Esophagus squamous epithelium (tissue), 4 donors: ENCODE measurements at regions not wholly inside any gene's neighbourhood (a gene's known extent, or its start where the extent isn't known, plus 50 kb on each side); places are given as distances from the start of the nearest gene placed in this dataset.

Experiments
- CTCF ChIP-seq, 6 experiments: fragments of 450-650 bp in 4 of 6; fragments of 200-600 bp in 2 of 6; sonication (generic) in 2 of 6; IDR thresholded peaks; one replicate each; pipeline ENCODE4 v1.5.1; 2016 to 2019; ENCODE audit warnings: antibody characterized with exemption in 6 of 6, mild to moderate bottlenecking in 4 of 6, moderate library complexity in 4 of 6
- POLR2A ChIP-seq, 4 donors: fragments of 450-650 bp; IDR thresholded peaks; one replicate each; pipeline ENCODE4 v1.6.1; 2017; ENCODE audit warnings: antibody characterized with exemption in 4 of 4, mild to moderate bottlenecking in 4 of 4, moderate library complexity in 3 of 4

- TF ChIP-seq CTCF (IDR thresholded peaks at IDR 0.05) (no peak), POLR2A (IDR thresholded peaks at IDR 0.05) (no peak)
Measured at GRCh38 chr7:125010540-125010939, 80.9 kb upstream of the POT1 start.
